ENCODE measurements at regions not wholly inside any gene's neighbourhood (a gene's known extent, or its start where the extent isn't known, plus 50 kb on each side); places are given as distances from the start of the nearest gene placed in this dataset.
"Not testable (repeated sequence)": the region's sequence is repeated elsewhere in the genome, so short reads cannot be mapped to it uniquely, and the experiment has no call there.

DNA sequence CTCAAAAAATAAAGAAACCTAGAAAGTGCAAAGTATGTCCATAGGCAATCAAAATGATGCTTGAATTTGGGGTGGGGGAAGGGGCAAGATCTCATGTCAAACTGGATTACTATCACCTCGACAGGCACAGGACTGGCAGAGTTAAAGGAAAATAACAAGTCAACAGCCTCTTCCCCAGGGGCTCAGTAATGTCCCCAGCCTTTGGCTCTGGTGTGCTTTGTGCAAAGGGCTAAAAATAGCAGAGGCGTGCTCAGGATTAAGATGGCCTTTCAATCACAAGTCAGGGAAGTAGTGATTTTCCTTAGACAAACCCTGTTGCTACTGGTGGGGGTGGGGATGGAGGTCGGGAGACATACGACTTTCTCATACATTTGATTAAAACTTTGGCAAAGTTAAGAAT lies 63.5 kb upstream of the OLIG2 start:
- DNase-seq (ENCODE audit: low read depth) (no peak), FAIRE-seq (no peak)
- Histone ChIP-seq H4K20me1 (ENCODE audit: insufficient read depth, low read length) (no peaks in the 10 kb centered on the region), H3K9me3 (ENCODE audit: insufficient read depth, low read depth, low read length) (no peaks in the 10 kb centered on the region), H2AFZ (ENCODE audit: low read depth, low read length) (no peak overlapping the region), H3K9ac (ENCODE audit: low read length) (no peak overlapping the region), H3K36me3 (ENCODE audit: insufficient read depth, low read length) (no peaks in the 10 kb centered on the region), H3K4me1 (ENCODE audit: insufficient read depth, low read length) (no peaks in the 10 kb centered on the region), H3K4me3 (ENCODE audit: insufficient read depth, low read depth, low read length) (no peak overlapping the region), H3K79me2 (ENCODE audit: insufficient read depth, low read length) (no peaks in the 10 kb centered on the region), H3K27ac (ENCODE audit: low read depth, low read length) (no peak overlapping the region), H3K27me3 (ENCODE audit: insufficient read depth, low read length) (peaks cover 20% of the 10 kb centered on the region), H3K4me2 (ENCODE audit: low read length) (no peak overlapping the region)
- H3K4me1 Mint-ChIP-seq (ENCODE audit: low read depth, unreplicated experiment): no peaks in the 10 kb centered on the region
- no peak for TF ChIP-seq CTCF (IDR thresholded peaks at IDR 0.05; ENCODE audit: insufficient read depth, low read depth, low read length)
- TF ChIP-seq EZH2 (IDR thresholded peaks at IDR 0.05; ENCODE audit: insufficient read depth, low read length): no peak
- H3K36me3 Mint-ChIP-seq (ENCODE audit: low read depth, unreplicated experiment): no peaks in the 10 kb centered on the region
- H3K27ac Mint-ChIP-seq (ENCODE audit: unreplicated experiment): no peak overlapping the region
- H3K9me3 Mint-ChIP-seq (ENCODE audit: unreplicated experiment): peaks cover 2% of the 10 kb centered on the region
- no peak overlapping the region for H3K4me3 Mint-ChIP-seq (ENCODE audit: unreplicated experiment)
- H3K27me3 Mint-ChIP-seq (ENCODE audit: low read depth, unreplicated experiment): peaks cover 11% of the 10 kb centered on the region

GRCh38 chr21:32965129-32965680 lies 60.5 kb upstream of the OLIG2 start:
- Histone ChIP-seq H3K27ac (ENCODE audit: low read depth, low read length) (no peak overlapping the region), H3K4me3 (ENCODE audit: insufficient read depth, low read depth, low read length) (no peak overlapping the region), H3K79me2 (ENCODE audit: insufficient read depth, low read length) (no peaks in the 10 kb centered on the region), H4K20me1 (ENCODE audit: insufficient read depth, low read length) (no peaks in the 10 kb centered on the region), H3K4me1 (ENCODE audit: insufficient read depth, low read length) (no peaks in the 10 kb centered on the region), H3K4me2 (ENCODE audit: low read length) (no peak overlapping the region), H3K9ac (ENCODE audit: low read length) (no peak overlapping the region), H3K9me3 (ENCODE audit: insufficient read depth, low read depth, low read length) (no peaks in the 10 kb centered on the region), H3K27me3 (ENCODE audit: insufficient read depth, low read length) (peaks cover 7% of the 10 kb centered on the region), H3K36me3 (ENCODE audit: insufficient read depth, low read length) (no peaks in the 10 kb centered on the region), H2AFZ (ENCODE audit: low read depth, low read length) (no peak overlapping the region)
- Mint-ChIP-seq H3K27me3 (ENCODE audit: low read depth, unreplicated experiment) (peaks cover 6% of the 10 kb centered on the region), H3K27ac (ENCODE audit: unreplicated experiment) (no peak overlapping the region), H3K4me3 (ENCODE audit: unreplicated experiment) (no peak overlapping the region), H3K4me1 (ENCODE audit: low read depth, unreplicated experiment) (no peaks in the 10 kb centered on the region), H3K36me3 (ENCODE audit: low read depth, unreplicated experiment) (no peaks in the 10 kb centered on the region), H3K9me3 (ENCODE audit: unreplicated experiment) (peaks cover 2% of the 10 kb centered on the region)
- TF ChIP-seq CTCF (IDR thresholded peaks at IDR 0.05; ENCODE audit: insufficient read depth, low read depth, low read length) (no peak), EZH2 (IDR thresholded peaks at IDR 0.05; ENCODE audit: insufficient read depth, low read length) (no peak)
- DNase-seq (ENCODE audit: low read depth): no peak
- FAIRE-seq: no peak

- Histone ChIP-seq H2AFZ (ENCODE audit: low read depth, low read length) (no peak overlapping the region), H3K79me2 (ENCODE audit: insufficient read depth, low read length) (no peaks in the 10 kb centered on the region)
- no peak for FAIRE-seq
Observed at GRCh38 chr21:32966120-32966519, 59.6 kb upstream of the OLIG2 start.

GRCh38 chr21:32968103-32968502 lies 57.6 kb upstream of the OLIG2 start:
- H3K36me3 Mint-ChIP-seq (ENCODE audit: low read depth, unreplicated experiment); H3K9me3 ChIP-seq (ENCODE audit: insufficient read depth, low read depth, low read length); FAIRE-seq; H3K4me2 ChIP-seq (ENCODE audit: low read length); DNase-seq (ENCODE audit: low read depth); H3K79me2 ChIP-seq (ENCODE audit: insufficient read depth, low read length); H3K27ac Mint-ChIP-seq (ENCODE audit: unreplicated experiment); H3K4me3 Mint-ChIP-seq (ENCODE audit: unreplicated experiment); H3K36me3 ChIP-seq (ENCODE audit: insufficient read depth, low read length); H2AFZ ChIP-seq (ENCODE audit: low read depth, low read length); H4K20me1 ChIP-seq (ENCODE audit: insufficient read depth, low read length); H3K27ac ChIP-seq (ENCODE audit: low read depth, low read length); H3K27me3 Mint-ChIP-seq (ENCODE audit: low read depth, unreplicated experiment); H3K4me1 Mint-ChIP-seq (ENCODE audit: low read depth, unreplicated experiment); H3K4me1 ChIP-seq (ENCODE audit: insufficient read depth, low read length); H3K9me3 Mint-ChIP-seq (ENCODE audit: unreplicated experiment); H3K9ac ChIP-seq (ENCODE audit: low read length); H3K4me3 ChIP-seq (ENCODE audit: insufficient read depth, low read depth, low read length); H3K27me3 ChIP-seq (ENCODE audit: insufficient read depth, low read length): not testable (repeated sequence)

More at GRCh38 chr21:32966120-32966519, 59.6 kb upstream of the OLIG2 start:
- H3K4me3 ChIP-seq (ENCODE audit: insufficient read depth, low read depth, low read length): no peak overlapping the region
- no peak for DNase-seq (ENCODE audit: low read depth)
- no peak overlapping the region for H3K27ac Mint-ChIP-seq (ENCODE audit: unreplicated experiment)
- peaks cover 4% of the 10 kb centered on the region for H3K27me3 Mint-ChIP-seq (ENCODE audit: low read depth, unreplicated experiment)
- H3K27me3 ChIP-seq (ENCODE audit: insufficient read depth, low read length): peaks cover 8% of the 10 kb centered on the region
- no peaks in the 10 kb centered on the region for H3K36me3 Mint-ChIP-seq (ENCODE audit: low read depth, unreplicated experiment)
- no peaks in the 10 kb centered on the region for H3K36me3 ChIP-seq (ENCODE audit: insufficient read depth, low read length)
- H4K20me1 ChIP-seq (ENCODE audit: insufficient read depth, low read length): no peaks in the 10 kb centered on the region
- no peaks in the 10 kb centered on the region for H3K9me3 Mint-ChIP-seq (ENCODE audit: unreplicated experiment)
- H3K4me1 ChIP-seq (ENCODE audit: insufficient read depth, low read length): no peaks in the 10 kb centered on the region
- H3K9ac ChIP-seq (ENCODE audit: low read length): no peak overlapping the region
- no peaks in the 10 kb centered on the region for H3K9me3 ChIP-seq (ENCODE audit: insufficient read depth, low read depth, low read length)
- H3K27ac ChIP-seq (ENCODE audit: low read depth, low read length): no peak overlapping the region
- no peak overlapping the region for H3K4me2 ChIP-seq (ENCODE audit: low read length)
- H3K4me3 Mint-ChIP-seq (ENCODE audit: unreplicated experiment): no peak overlapping the region
- TF ChIP-seq CTCF (IDR thresholded peaks at IDR 0.05; ENCODE audit: insufficient read depth, low read depth, low read length): no peak
- no peak for TF ChIP-seq EZH2 (IDR thresholded peaks at IDR 0.05; ENCODE audit: insufficient read depth, low read length)
- no peaks in the 10 kb centered on the region for H3K4me1 Mint-ChIP-seq (ENCODE audit: low read depth, unreplicated experiment)
